Dendritic cell treated with granulocyte-macrophage colony-stimulating factor and Interleukin-4, amounts not matched to agents 40 ng/mL and 50 ng/mL, for 4 days (primary cell): ENCODE measurements at regions not wholly inside any gene's neighbourhood (a gene's known extent, or its start where the extent isn't known, plus 50 kb on each side); places are given as distances from the start of the nearest gene placed in this dataset.
"Not testable (repeated sequence)": the region's sequence is repeated elsewhere in the genome, so short reads cannot be mapped to it uniquely, and the experiment has no call there.

Experiments
- H3K27ac Mint-ChIP-seq: one replicate; pipeline ENCODE4 v1.8.0; 2022; ENCODE audit warnings: mild to moderate bottlenecking, mixed read lengths
- H3K27me3 Mint-ChIP-seq: one replicate; pipeline ENCODE4 v1.8.0; 2022; ENCODE audit warnings: mild to moderate bottlenecking, mixed read lengths
- H3K36me3 Mint-ChIP-seq: one replicate; pipeline ENCODE4 v1.8.0; 2022; ENCODE audit warnings: low read depth, mixed read lengths
- H3K4me1 Mint-ChIP-seq: one replicate; pipeline ENCODE4 v1.8.0; 2022; ENCODE audit warnings: low read depth, mixed read lengths
- H3K4me3 Mint-ChIP-seq: one replicate; pipeline ENCODE4 v1.8.0; 2022; ENCODE audit warnings: mild to moderate bottlenecking, moderate library complexity, mixed read lengths
- H3K9me3 Mint-ChIP-seq: one replicate; pipeline ENCODE4 v1.8.0; 2022; ENCODE audit warnings: mixed read lengths
- intact Hi-C: fragments of 100-400 bp; cut with micrococcal nuclease; formaldehyde crosslinking; loops from one replicate; pipeline ENCODE4 v1.15.0; 2022

GRCh38 chr9:22170556-22170955, 161.5 kb upstream of the CDKN2B start:
- Mint-ChIP-seq H3K9me3 (no peaks in the 10 kb centered on the region), H3K36me3 (no peaks in the 10 kb centered on the region), H3K4me1 (peaks cover 29% of the 10 kb centered on the region), H3K4me3 (no peak overlapping the region), H3K27ac (no peak overlapping the region), H3K27me3 (peaks cover 7% of the 10 kb centered on the region)
- intact Hi-C loops: loop anchor here (5.0 kb wide), 1 partner anchor 37 kb away; no protein-coding TSS in a partner anchor

GRCh38 chr9:22170990-22171670, 162.0 kb upstream of the CDKN2B start:
- no peak overlapping the region for H3K4me3 Mint-ChIP-seq
- H3K4me1 Mint-ChIP-seq: peaks cover 27% of the 10 kb centered on the region
- H3K27ac Mint-ChIP-seq: no peak overlapping the region
- no peaks in the 10 kb centered on the region for H3K36me3 Mint-ChIP-seq
- H3K9me3 Mint-ChIP-seq: no peaks in the 10 kb centered on the region
- H3K27me3 Mint-ChIP-seq: peaks cover 6% of the 10 kb centered on the region
- intact Hi-C loops: loop anchor here (5.0 kb wide), 1 partner anchor 36 kb away; no protein-coding TSS in a partner anchor

- Mint-ChIP-seq H3K27me3 (peaks cover 11% of the 10 kb centered on the region), H3K4me1 (peaks cover 30% of the 10 kb centered on the region), H3K4me3 (no peak overlapping the region), H3K36me3 (no peaks in the 10 kb centered on the region), H3K9me3 (no peaks in the 10 kb centered on the region), H3K27ac (no peak overlapping the region)
- intact Hi-C loops: loop anchor here (5.0 kb wide), 1 partner anchor 36 kb away; no protein-coding TSS in a partner anchor
These were observed 162.6 kb upstream of the CDKN2B start for GRCh38 chr9:22171691-22172090.

GRCh38 chr9:22173908-22174307, 164.8 kb upstream of the CDKN2B start:
- H3K4me1 Mint-ChIP-seq: peaks cover 33% of the 10 kb centered on the region
- H3K4me3 Mint-ChIP-seq: no peak overlapping the region
- no peaks in the 10 kb centered on the region for H3K36me3 Mint-ChIP-seq
- H3K9me3 Mint-ChIP-seq: peaks cover 11% of the 10 kb centered on the region
- H3K27me3 Mint-ChIP-seq: peaks cover 32% of the 10 kb centered on the region
- H3K27ac Mint-ChIP-seq: no peak overlapping the region
- intact Hi-C loops: loop anchor here (5.0 kb wide), 1 partner anchor 33 kb away; no protein-coding TSS in a partner anchor

GRCh38 chr9:22175972-22176545, 167.0 kb upstream of the CDKN2B start:
- Mint-ChIP-seq H3K4me1 (peaks cover 18% of the 10 kb centered on the region), H3K9me3 (peaks cover 17% of the 10 kb centered on the region), H3K27ac (no peak overlapping the region), H3K4me3 (no peak overlapping the region), H3K36me3 (no peaks in the 10 kb centered on the region), H3K27me3 (peaks cover 53% of the 10 kb centered on the region)
- intact Hi-C loops: no loop called here

GRCh38 chr9:22181021-22181420, 171.9 kb upstream of the CDKN2B start:
- H3K4me3 Mint-ChIP-seq, intact Hi-C loops, H3K36me3 Mint-ChIP-seq, H3K27ac Mint-ChIP-seq: not testable (repeated sequence)
- Mint-ChIP-seq H3K27me3 (peaks cover 74% of the 10 kb centered on the region), H3K4me1 (peaks cover 14% of the 10 kb centered on the region), H3K9me3 (peaks cover 17% of the 10 kb centered on the region)

GRCh38 chr9:22189471-22189870, 180.4 kb upstream of the CDKN2B start:
- Mint-ChIP-seq H3K9me3 (no peaks in the 10 kb centered on the region), H3K4me3 (no peak overlapping the region), H3K27ac (no peak overlapping the region), H3K36me3 (no peaks in the 10 kb centered on the region), H3K4me1 (no peaks in the 10 kb centered on the region), H3K27me3 (peaks cover 65% of the 10 kb centered on the region)
- intact Hi-C loops: no loop called here

- H3K27me3 Mint-ChIP-seq: peaks cover 60% of the 10 kb centered on the region
- H3K4me3 Mint-ChIP-seq, H3K27ac Mint-ChIP-seq, H3K9me3 Mint-ChIP-seq, H3K4me1 Mint-ChIP-seq, H3K36me3 Mint-ChIP-seq: not testable (repeated sequence)
- intact Hi-C loops: loop anchor here (10.0 kb wide), 1 partner anchor 52 kb away; no protein-coding TSS in a partner anchor
These were observed 187.9 kb upstream of the CDKN2B start for GRCh38 chr9:22197000-22197399.

- Mint-ChIP-seq H3K4me1 (peaks cover 17% of the 10 kb centered on the region), H3K36me3 (no peaks in the 10 kb centered on the region), H3K27me3 (peaks cover 68% of the 10 kb centered on the region), H3K27ac (no peak overlapping the region), H3K9me3 (no peaks in the 10 kb centered on the region), H3K4me3 (no peak overlapping the region)
- intact Hi-C loops: loop anchor here (10.0 kb wide), 1 partner anchor 54 kb away; no protein-coding TSS in a partner anchor
These were observed 189.6 kb upstream of the CDKN2B start for GRCh38 chr9:22198681-22199080.

GRCh38 chr9:22201256-22201655, 192.2 kb upstream of the CDKN2B start:
- Mint-ChIP-seq H3K27ac (no peak overlapping the region), H3K36me3 (no peaks in the 10 kb centered on the region), H3K9me3 (no peaks in the 10 kb centered on the region), H3K27me3 (peaks cover 43% of the 10 kb centered on the region), H3K4me1 (peaks cover 22% of the 10 kb centered on the region), H3K4me3 (no peak overlapping the region)
- intact Hi-C loops: no loop called here

GRCh38 chr9:22203371-22204138, 194.4 kb upstream of the CDKN2B start:
- Mint-ChIP-seq H3K27me3 (peaks cover 36% of the 10 kb centered on the region), H3K36me3 (no peaks in the 10 kb centered on the region), H3K4me3 (no peak overlapping the region), H3K9me3 (no peaks in the 10 kb centered on the region), H3K4me1 (peaks cover 15% of the 10 kb centered on the region), H3K27ac (no peak overlapping the region)
- intact Hi-C loops: no loop called here

- Mint-ChIP-seq H3K27ac (no peak overlapping the region), H3K27me3 (peaks cover 30% of the 10 kb centered on the region), H3K9me3 (no peaks in the 10 kb centered on the region), H3K4me3 (no peak overlapping the region), H3K36me3 (no peaks in the 10 kb centered on the region), H3K4me1 (peaks cover 22% of the 10 kb centered on the region)
- intact Hi-C loops: no loop called here
These were observed 195.1 kb upstream of the CDKN2B start for GRCh38 chr9:22204240-22204639.

- no peaks in the 10 kb centered on the region for H3K9me3 Mint-ChIP-seq
- peaks cover 28% of the 10 kb centered on the region for H3K4me1 Mint-ChIP-seq
- H3K36me3 Mint-ChIP-seq: no peaks in the 10 kb centered on the region
- intact Hi-C loops: loop anchor here (5.0 kb wide), 1 partner anchor 35 kb away; no protein-coding TSS in a partner anchor
- H3K27ac Mint-ChIP-seq: no peak overlapping the region
- H3K27me3 Mint-ChIP-seq: peaks cover 15% of the 10 kb centered on the region
- H3K4me3 Mint-ChIP-seq: no peak overlapping the region
These were observed 197.7 kb upstream of the CDKN2B start for GRCh38 chr9:22206833-22207232.
